ENCODE measurements at regions not wholly inside any gene's neighbourhood (a gene's known extent, or its start where the extent isn't known, plus 50 kb on each side); places are given as distances from the start of the nearest gene placed in this dataset.
"Not testable (repeated sequence)": the region's sequence is repeated elsewhere in the genome, so short reads cannot be mapped to it uniquely, and the experiment has no call there.

DNA sequence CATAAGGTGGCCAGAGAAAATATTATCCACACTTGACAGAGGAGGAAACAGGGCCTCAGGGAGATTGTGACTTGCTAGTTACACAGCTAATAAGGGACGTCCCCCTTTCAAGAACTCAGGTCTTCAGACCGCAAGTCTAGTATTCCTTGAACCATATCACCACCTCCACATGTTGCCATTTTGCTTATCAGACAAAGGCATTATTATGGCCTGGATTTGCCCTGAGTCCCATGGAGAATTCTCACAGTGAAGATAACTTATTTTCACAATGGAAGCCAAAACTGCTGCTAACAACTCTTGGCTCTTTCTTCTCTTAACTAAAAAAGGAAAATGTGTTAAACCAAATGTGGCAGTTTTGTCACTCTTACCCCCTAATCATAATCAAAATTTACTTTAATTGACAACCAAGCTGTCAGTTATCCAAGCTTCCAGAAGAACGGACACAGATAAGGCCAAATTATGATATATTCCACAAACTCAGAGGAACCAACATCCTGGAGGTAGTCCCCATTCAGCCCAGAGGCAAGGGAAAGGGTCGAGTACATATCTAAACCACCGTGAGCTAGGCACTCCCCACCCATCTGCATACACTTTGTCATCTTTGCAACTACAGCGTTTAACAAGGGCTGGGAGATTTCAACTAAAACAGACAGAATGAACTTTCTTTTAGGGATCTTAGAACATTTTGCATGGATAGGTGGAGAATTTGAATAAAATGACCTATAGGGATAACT, 63.6 kb upstream of the THBS1 start:
- H3K9ac ChIP-seq (ENCODE audit: insufficient read length, low read depth) = no peak overlapping the region
- no peaks in the 10 kb centered on the region for H3K36me3 ChIP-seq (ENCODE audit: insufficient read depth, insufficient read length, low read length)
- no peak for DNase-seq (ENCODE audit: low read depth, low spot score)
- TF ChIP-seq ZNF274 (IDR thresholded peaks at IDR 0.05; ENCODE audit: low read depth, low read length) (no peak), SUZ12 (IDR thresholded peaks at IDR 0.05; ENCODE audit: extremely low read depth, insufficient read depth, insufficient read length) (no peak), YY1 (IDR thresholded peaks at IDR 0.05; ENCODE audit: insufficient read depth, insufficient read length) (no peak)
- H3K9me3 ChIP-seq (ENCODE audit: insufficient read depth, low read length) = peaks cover 6% of the 10 kb centered on the region; the same call in 1 of the 2 replicates
- H3K4me3 ChIP-seq (ENCODE audit: insufficient read length, low read depth) = no peak overlapping the region
- H3K4me1 ChIP-seq (ENCODE audit: insufficient read depth, insufficient read length) = no peaks in the 10 kb centered on the region
- no peaks in the 10 kb centered on the region for H3K27me3 ChIP-seq (ENCODE audit: insufficient read depth, insufficient read length)

DNA sequence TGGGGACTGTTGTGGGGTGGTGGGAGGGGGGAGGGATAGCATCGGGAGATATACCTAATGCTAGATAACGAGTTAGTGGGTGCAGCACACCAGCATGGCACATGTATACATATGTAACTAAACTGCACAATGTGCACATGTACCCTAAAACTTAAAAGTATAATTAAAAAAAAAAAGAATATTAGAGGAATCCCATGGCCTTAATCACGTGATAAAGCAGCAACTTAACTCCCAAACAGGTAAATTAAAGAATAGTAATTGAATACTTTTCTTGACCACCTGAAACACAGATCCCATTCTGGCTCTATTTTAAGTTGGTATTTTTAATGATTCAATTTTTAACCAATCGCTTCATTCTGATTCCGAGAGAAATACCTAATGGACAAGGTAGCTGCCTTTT, 56.9 kb upstream of the THBS1 start:
- DNase-seq (ENCODE audit: low read depth, low spot score); H3K9me3 ChIP-seq (ENCODE audit: insufficient read depth, low read length); H3K36me3 ChIP-seq (ENCODE audit: insufficient read depth, insufficient read length, low read length); H3K4me1 ChIP-seq (ENCODE audit: insufficient read depth, insufficient read length); H3K9ac ChIP-seq (ENCODE audit: insufficient read length, low read depth); H3K27me3 ChIP-seq (ENCODE audit: insufficient read depth, insufficient read length); H3K4me3 ChIP-seq (ENCODE audit: insufficient read length, low read depth): not testable (repeated sequence)

DNA sequence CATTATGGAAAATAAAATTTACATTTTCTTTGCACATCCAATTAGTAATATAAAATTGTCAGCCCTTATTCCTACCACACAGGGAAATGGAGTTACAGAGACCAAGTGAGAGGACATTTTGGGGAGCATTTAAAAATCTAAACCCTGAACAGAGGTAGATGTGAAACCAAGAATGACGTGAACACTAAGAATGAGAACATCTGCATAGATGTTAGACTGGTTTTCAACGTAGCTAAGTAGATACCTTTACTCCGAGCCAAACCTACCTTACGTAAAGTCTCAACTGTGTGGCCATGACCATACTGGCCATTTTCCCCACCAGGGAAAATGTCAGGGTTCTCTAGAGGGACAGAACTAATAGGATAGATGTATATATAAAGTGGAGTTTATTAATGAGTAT, 51.4 kb upstream of the THBS1 start:
- H3K36me3 ChIP-seq (ENCODE audit: insufficient read depth, insufficient read length, low read length) = no peaks in the 10 kb centered on the region
- no peaks in the 10 kb centered on the region for H3K27me3 ChIP-seq (ENCODE audit: insufficient read depth, insufficient read length)
- H3K4me3 ChIP-seq (ENCODE audit: insufficient read length, low read depth) = no peak overlapping the region
- TF ChIP-seq ZNF274 (IDR thresholded peaks at IDR 0.05; ENCODE audit: low read depth, low read length) (no peak), YY1 (IDR thresholded peaks at IDR 0.05; ENCODE audit: insufficient read depth, insufficient read length) (no peak), SUZ12 (IDR thresholded peaks at IDR 0.05; ENCODE audit: extremely low read depth, insufficient read depth, insufficient read length) (no peak)
- no peak for DNase-seq (ENCODE audit: low read depth, low spot score)
- H3K4me1 ChIP-seq (ENCODE audit: insufficient read depth, insufficient read length) = no peaks in the 10 kb centered on the region
- no peaks in the 10 kb centered on the region; the same call in 1 of the 2 replicates for H3K9me3 ChIP-seq (ENCODE audit: insufficient read depth, low read length)
- H3K9ac ChIP-seq (ENCODE audit: insufficient read length, low read depth) = no peak overlapping the region

DNA sequence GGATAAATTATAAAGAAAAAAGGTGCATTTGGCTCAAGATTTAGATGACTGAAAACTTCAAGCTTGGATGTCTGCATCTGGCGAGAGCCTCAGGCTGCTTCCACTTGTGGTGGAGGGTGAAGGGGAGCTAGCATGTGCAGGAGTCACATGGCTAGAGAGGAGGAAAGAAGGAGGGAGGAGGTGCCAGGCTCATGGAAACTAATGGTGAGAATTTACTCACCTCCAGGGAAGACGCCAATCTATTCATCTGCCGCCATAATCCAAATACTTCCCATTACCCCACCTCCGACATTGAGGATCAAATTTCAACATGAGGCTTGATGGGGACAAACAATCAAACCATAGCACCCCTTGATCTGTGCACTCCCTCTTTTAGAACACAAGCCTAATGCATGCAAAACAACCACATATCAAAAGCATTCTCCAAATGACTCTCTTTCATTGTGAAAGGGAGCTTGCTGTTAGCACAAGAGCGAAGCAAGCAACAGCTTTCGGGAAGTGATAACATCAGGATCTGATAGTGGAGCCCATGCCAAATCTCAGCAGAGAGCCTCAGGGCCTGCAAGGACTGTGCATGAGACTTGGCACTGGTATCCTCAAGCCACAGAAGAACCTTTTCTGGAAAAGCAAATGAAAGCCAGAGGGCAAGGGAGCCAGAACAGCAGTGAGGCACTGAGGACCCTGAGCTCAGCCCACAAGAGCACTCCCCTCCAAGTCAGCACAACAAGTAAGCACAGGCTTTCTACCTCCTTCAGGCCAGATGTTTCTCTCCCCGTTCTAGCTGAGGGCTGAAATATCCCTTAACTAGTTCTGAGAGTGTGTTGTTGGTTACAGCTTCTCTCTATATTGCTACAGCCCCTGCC, 50.2 kb upstream of the THBS1 start:
- Histone ChIP-seq H3K4me1 (ENCODE audit: insufficient read depth, insufficient read length) (no peaks in the 10 kb centered on the region), H3K9me3 (ENCODE audit: insufficient read depth, low read length) (no peaks in the 10 kb centered on the region; the same call in 1 of the 2 replicates), H3K36me3 (ENCODE audit: insufficient read depth, insufficient read length, low read length) (no peaks in the 10 kb centered on the region), H3K27me3 (ENCODE audit: insufficient read depth, insufficient read length) (no peaks in the 10 kb centered on the region), H3K9ac (ENCODE audit: insufficient read length, low read depth) (no peak overlapping the region), H3K4me3 (ENCODE audit: insufficient read length, low read depth) (no peak overlapping the region)
- no peak for TF ChIP-seq SUZ12 (IDR thresholded peaks at IDR 0.05; ENCODE audit: extremely low read depth, insufficient read depth, insufficient read length)
- TF ChIP-seq YY1 (IDR thresholded peaks at IDR 0.05; ENCODE audit: insufficient read depth, insufficient read length) = no peak
- no peak for TF ChIP-seq ZNF274 (IDR thresholded peaks at IDR 0.05; ENCODE audit: low read depth, low read length)
- peak; percentile 40 for DNase-seq (ENCODE audit: low read depth, low spot score)
